M059J (cell line): ENCODE measurements at regions not wholly inside any gene's neighbourhood (a gene's known extent, or its start where the extent isn't known, plus 50 kb on each side); places are given as distances from the start of the nearest gene placed in this dataset.
A peak's percentile ranks its signal among the peaks of the same experiment; 100 is the strongest.

Source experiments
- DNase-seq: peaks from one replicate; pipeline ENCODE4 v3.0.0-alpha.2; 2012; ENCODE audit warnings: low read depth

DNA sequence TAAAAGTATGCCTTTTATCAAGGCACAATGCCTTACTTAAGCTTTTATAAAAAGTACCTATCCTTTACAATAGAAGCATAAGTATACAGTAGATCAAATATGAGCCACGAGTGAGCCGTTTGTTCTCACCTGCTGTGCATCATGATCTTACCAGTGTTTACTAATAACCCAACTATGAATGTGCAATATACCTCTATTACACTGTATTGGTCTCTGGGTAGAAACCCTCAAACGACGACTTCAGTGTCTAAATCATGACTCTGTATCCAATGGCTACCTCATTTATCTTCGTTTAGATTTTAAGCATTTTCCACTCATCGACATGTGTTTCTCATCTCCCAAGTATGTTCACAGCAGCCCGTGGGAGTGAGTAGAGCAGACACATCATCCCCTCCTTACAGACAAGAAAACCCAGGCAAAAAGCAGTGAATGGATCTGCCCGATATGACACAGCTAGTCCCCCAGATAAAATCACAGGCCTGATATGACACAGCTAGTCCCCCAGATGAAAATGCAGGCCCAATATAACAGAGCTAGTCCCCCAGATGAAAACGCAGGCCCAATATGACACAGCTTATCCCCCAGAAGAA, 279.8 kb downstream of the TNS1 start:
- DNase-seq: no peak

GRCh38 chr2:217717646-217718045, 285.1 kb downstream of the TNS1 start:
- no peak for DNase-seq

- no peak for DNase-seq
These were observed 287.3 kb downstream of the TNS1 start for GRCh38 chr2:217715484-217715883.

DNA sequence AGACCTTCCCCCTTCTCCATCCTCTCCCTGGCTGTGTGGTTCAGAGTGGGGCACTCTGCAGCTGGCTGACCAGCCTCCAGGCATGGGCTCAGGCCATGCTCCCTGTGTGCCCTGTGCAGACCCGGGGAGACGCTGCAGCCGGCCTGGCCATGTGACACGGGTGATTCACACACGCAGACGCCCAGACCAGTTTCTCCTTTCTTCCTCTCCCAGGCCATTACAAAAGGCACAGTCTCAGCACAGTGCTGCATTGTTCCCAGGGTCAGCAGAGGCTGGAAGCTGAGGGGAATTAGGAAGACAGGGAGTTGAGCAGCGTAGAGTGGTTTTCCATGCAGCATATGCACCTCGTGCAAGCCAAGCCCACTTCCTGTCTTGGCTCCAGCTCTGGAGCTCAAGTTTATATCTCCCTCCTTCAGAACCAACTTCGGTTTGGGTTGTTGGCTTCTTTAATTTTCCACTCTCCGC, 288.5 kb downstream of the TNS1 start:
- peak; percentile 83 for DNase-seq

DNA sequence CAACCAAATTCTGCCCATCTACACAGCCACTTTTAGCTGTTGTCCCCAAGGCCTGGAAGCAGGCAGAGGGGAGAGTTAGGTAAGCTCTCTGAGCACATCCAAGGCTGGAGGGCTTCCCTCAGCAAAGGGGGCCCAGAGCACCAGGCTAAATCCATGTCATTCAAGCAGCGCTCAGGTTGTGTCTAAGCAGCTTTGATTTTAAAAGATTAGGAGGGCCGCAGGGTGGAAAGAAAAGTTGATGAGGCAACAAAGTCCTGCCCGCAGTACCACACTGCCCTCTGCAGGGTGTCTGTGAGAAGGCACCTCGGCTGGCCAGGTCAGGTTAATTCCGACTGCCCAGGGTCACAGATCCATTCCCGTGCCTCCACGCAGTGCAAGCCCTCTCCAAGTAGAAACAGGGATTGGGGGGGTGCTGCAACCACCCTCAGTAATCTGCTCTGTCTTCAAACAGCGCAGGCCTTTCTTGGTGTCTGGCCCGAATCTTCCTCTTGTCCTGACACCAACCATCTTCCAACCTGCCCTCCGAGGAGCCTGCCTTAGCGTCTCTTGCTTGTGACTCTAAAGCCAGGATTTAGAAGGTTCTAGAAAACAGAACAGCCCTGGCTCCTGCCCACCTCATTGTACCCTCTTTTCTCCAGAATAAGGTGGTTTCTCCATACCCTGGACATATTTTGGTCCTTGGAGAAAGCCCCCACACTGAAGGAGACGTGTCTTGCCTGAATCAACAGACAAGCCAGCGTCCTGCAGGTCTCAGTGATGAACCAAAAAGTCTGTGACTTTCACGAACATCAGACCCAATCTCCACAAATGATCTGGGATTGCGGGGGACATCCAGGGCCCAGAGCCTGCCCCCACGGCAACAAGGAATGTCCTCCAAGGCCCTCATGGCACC, 289.2 kb downstream of the TNS1 start:
- DNase-seq: peak; percentile 74

GRCh38 chr2:217712431-217712830, 290.4 kb downstream of the TNS1 start:
- DNase-seq: no peak

DNA sequence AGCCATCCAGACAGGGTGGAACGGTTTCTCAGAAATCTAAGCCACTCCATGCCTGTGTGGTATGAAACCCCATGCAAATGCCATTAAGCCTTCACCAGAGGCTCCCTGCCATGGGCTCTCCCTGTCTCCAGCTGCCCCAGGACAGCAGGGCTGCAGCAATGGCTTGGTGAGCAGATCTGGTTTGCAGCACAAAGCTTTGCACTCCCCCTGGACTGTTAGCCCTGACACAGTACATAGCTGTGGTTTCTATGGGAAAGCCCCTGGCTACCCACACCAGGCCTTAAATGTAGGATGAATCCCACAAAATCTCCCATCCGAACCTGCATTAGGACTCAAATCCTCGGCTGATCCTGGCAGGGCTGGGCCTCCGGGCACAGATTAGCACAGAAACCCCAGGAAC, 291.6 kb downstream of the TNS1 start:
- DNase-seq: peak; percentile 89

DNA sequence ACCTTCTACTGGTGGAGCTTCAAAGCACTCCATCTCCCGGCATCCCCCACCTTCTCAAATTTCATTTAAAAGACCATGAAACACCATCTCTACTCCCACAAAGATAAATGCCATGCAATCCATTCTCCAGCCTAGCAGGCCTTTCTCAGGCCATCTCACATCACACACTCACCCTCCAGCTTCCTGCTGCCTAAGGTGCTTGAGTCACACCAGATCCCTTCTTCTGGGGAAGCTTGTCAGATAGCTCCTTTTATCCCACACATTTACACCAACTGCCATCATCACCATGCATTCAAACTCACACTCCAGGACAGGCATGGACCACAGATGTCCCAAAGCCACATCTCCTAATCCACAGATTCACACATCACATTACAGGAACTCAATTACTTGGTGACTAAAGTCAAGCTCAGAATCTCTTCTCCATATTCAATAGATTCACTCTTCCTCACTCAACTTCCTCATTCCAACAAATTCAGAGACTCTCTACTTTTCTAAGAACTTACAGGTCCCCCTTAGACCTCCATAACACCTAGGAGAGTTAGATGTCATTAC, 292.5 kb downstream of the TNS1 start:
- peak; percentile 88 for DNase-seq

GRCh38 chr2:217709478-217710210, 293.2 kb downstream of the TNS1 start:
- DNase-seq: no peak

GRCh38 chr2:217707131-217707611, 295.6 kb downstream of the TNS1 start:
- DNase-seq: peak; percentile 92

DNA sequence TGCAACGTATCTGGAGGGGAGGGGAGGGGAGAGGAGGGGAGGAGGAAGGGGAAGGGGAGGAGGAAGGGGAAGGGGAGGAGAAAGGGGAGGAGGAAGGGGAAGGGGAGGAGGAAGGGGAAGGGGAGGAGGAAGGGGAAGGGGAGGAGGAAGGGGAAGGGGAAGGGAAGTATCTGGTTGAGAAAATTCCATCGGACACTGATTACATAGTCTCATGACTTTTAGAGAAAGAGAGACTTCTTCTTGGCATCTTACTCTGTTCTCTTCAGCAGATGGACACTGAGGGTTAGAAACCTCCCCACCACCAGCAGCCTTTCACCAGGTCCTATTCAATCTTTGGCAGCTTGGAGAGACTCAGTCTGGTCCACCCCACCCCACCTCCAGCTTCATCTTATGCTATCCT, 296.3 kb downstream of the TNS1 start:
- no peak for DNase-seq

- DNase-seq: no peak
These were observed 296.7 kb downstream of the TNS1 start for GRCh38 chr2:217706095-217706494.

- peak; percentile 34 for DNase-seq
These were observed 297.3 kb downstream of the TNS1 start for GRCh38 chr2:217705461-217705860.

DNA sequence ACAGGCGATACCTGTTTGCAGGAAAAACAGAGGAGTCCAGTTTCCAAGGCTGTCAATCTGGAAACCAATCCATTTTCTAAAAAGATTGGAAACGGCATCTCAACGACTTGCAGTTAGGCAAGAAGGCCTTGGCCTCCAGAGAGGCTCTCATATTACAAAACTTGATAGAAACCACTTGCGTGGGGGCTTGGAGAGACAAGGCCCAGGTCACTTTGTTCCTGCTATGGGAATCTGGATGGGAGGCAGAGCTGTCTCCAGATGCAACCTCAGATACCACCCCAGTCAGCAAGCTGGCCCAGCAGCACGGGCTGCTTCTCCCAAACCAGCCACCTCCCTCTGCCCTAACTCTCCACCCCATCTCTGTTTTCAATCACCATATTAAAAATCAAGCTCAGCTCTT, 298.8 kb downstream of the TNS1 start:
- DNase-seq: no peak

DNA sequence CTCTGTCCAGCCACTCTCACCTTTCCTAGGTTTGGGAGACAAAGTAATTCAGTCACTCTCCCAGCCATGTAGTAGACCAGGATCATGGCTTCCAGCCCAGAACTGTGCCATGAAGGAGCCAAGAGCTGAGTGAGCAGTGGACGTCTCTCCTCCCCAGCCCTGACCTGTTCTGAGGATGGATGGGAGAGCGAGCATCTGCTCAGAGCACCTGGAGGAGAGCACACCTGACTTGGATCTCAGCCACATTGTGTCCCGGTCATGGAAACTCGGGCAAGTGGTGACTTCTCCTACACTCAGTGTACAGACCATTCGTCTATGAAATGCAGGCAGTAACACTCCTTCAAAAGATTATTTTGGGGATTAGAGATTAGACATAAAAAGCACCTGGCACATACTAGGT, 299.7 kb downstream of the TNS1 start:
- no peak for DNase-seq

DNA sequence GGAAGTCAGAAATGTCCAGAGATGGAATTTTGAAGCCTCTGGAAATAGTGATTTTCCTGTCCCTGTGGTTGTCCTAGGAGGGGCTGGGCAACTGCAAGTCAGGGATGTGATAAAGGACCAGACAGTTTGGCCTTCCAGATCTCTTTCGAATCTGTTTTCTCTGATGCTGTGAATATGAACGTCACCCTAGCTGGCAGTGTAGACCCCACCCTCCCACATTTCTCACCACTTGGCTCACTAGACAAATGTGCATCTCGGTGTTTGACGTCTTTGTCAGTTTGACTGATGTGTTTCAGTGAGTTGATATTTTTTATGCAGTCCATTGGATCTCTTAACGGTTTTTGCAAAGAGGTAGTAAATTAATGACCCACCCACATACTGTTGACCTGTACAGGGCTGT, 301.2 kb downstream of the TNS1 start:
- no peak for DNase-seq

DNA sequence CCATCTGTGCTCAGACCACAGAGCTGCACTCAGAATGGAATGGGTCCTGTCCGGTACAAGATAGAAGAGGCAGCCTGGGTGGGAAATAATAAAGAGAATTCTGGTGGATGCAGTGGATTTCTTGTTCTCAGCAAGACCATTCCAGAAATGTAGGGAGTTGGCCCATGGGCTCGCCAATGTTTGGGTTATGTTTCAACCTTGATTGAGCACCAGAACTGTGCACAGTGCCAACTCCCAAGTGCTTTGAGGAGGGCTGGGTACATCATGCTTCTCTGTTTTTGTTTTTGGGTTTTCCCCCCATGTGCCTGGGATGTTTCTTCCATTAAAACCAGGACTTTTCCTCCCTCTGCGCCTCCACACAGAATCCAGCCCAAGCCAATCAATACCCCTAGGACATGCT, 304.1 kb downstream of the TNS1 start:
- no peak for DNase-seq

DNA sequence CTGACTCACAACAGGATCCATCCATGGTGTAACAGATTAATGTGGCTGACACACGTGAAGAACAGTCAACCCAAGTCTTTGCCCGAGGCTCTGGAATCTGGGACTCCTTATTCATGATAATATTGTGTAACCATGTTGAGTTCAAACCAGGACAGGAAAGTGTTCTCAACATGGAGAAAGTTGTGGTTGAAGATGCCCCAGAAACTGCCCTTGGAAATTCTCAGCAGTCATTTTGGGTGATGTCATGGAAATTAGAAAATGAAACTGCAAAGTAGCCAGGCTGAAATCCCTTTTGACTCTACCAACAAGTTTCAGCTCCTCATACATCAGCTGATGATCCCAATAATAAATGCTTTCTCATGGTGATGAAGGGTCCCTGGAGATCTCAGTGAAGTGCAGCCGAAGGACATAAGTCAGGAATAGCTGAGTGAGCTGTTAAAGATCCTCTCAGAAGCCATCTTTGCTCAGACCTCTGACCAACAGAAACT, 307.7 kb downstream of the TNS1 start:
- DNase-seq: peak; percentile 100

DNA sequence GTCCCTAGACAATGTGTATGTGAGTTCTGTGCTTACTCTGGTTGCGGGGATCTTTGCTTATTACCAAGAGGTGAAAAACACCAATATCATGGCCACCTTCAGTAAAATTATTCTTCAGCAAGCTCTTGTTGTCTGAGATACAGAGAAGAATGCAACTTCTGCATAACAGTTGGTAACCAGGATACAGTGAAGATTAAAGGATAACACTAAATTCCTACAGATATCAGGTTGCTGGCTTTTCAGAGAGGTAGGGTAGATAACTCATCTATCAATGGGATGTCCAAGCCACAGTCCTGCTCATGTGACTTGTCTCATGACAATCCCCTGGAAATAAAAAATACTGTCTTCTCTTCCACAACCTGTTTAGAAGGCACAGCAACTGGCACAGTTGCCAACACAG, 308.5 kb downstream of the TNS1 start:
- DNase-seq: peak; percentile 85

DNA sequence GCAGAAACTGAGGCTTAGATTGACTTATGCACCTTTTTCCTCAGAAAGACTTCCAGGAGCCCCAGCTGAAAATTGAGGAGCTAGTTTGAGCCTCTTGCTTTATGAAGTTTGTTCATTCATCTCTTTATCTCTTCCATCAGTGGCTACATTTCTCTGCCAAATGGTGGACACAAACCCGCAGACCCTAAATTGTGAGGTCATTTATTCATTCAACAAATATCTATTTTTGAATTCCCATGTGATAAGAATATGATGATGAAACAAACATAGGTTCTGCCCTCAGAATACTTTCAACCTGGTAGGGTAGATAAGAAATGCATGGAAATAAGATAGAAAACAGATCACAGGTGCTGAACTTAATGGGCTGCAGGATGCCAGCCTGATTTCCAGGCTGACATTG, 309.4 kb downstream of the TNS1 start:
- DNase-seq: no peak

- DNase-seq: peak; percentile 80
These were observed 310.7 kb downstream of the TNS1 start for GRCh38 chr2:217691920-217692666.
